Panc1 (cell line): ENCODE measurements at regions not wholly inside any gene's neighbourhood (a gene's known extent, or its start where the extent isn't known, plus 50 kb on each side); places are given as distances from the start of the nearest gene placed in this dataset.

ENCODE experiments used
- ATAC-seq: fragments of 200-7000 bp; cut with Tn5 transposase; 2 replicates; pipeline ENCODE4 v1.9.1; 2020; ENCODE audit warnings: mild to moderate bottlenecking, moderate library complexity
- BruUV-seq: library from RNA; stranded (reverse); fragments of 400-500 nt; replicated peaks from 2 replicates; lab custom pipeline; 2021; lab: Mats Ljungman, UMichigan
- CTCF ChIA-PET: fragments of 300-600 bp; sonication (Branson Sonifier 250); formaldehyde crosslinking; loops from one replicate; lab custom pipeline; 2022; ENCODE audit warnings: antibody characterized with exemption; lab: Charles Lee
- POLR2A ChIA-PET: fragments of 300-600 bp; sonication (Branson Sonifier 250); formaldehyde crosslinking; loops from one replicate; lab custom pipeline; 2022; ENCODE audit warnings: antibody characterized with exemption; lab: Charles Lee
- DNase-seq: peaks from one replicate; pipeline ENCODE4 v3.0.0-alpha.2; 2010; ENCODE audit warnings: low read depth, low spot score
- H3K27ac ChIP-seq: 2 replicates; pipeline ENCODE4 v1.5.1; 2011; ENCODE audit warnings: mild to moderate bottlenecking, low read length, inconsistent platforms
- H3K27me3 ChIP-seq: fragments of 200-500 bp; sonication (Bioruptor generic); 2 replicates; pipeline ENCODE4 v1.6.0; 2014; ENCODE audit warnings: low read length, inconsistent platforms; ENCODE audit not compliant: control insufficient read depth, insufficient read depth
- H3K36me3 ChIP-seq: fragments of 200-500 bp; sonication (Bioruptor generic); 2 replicates; pipeline ENCODE4 v1.5.1; 2014; ENCODE audit warnings: inconsistent platforms, mild to moderate bottlenecking, low read length, moderate library complexity; ENCODE audit not compliant: control insufficient read depth, insufficient read depth
- H3K4me1 ChIP-seq: 2 replicates; pipeline ENCODE4 v1.5.1; 2011; ENCODE audit warnings: inconsistent platforms, mild to moderate bottlenecking, low read length, moderate library complexity; ENCODE audit not compliant: control insufficient read depth, insufficient read depth
- H3K4me3 ChIP-seq, 2 experiments: 2 replicates each; pipeline ENCODE4 v1.5.1; 2011 to 2012; ENCODE audit warnings: low read depth in 2 of 2, low read length in 2 of 2, mild to moderate bottlenecking in 2 of 2, inconsistent platforms in 1 of 2, moderate library complexity in 1 of 2
- H3K9me3 ChIP-seq: fragments of 200-500 bp; sonication (Bioruptor generic); 2 replicates; pipeline ENCODE4 v1.5.1; 2014; ENCODE audit warnings: low read depth, mild to moderate bottlenecking, inconsistent platforms, low read length, moderate library complexity; ENCODE audit not compliant: control insufficient read depth, insufficient read depth
- POLR2AphosphoS5 ChIP-seq: IDR thresholded peaks from 2 replicates; pipeline ENCODE4 v1.6.1; 2012; ENCODE audit warnings: mild to moderate bottlenecking, low read depth, low read length, moderate library complexity
- REST ChIP-seq, 2 experiments: IDR thresholded peaks; 2 replicates each; pipeline ENCODE4 v1.6.1; 2011 to 2012; ENCODE audit warnings: low read depth in 2 of 2, control low read depth in 1 of 2, low read length in 1 of 2, mild to moderate bottlenecking in 1 of 2, moderate library complexity in 1 of 2; ENCODE audit not compliant: insufficient read depth in 1 of 2
- SIN3A ChIP-seq: IDR thresholded peaks from 2 replicates; pipeline ENCODE4 v1.6.1; 2012; ENCODE audit warnings: low read depth, mild to moderate bottlenecking, low read length, moderate library complexity, borderline replicate concordance; ENCODE audit not compliant: insufficient read depth
- TCF7L2 ChIP-seq: IDR thresholded peaks from 2 replicates; pipeline ENCODE4 v1.6.1; 2011; ENCODE audit warnings: mild to moderate bottlenecking, low read depth, low read length, inconsistent platforms
- in situ Hi-C: cut with HindIII; loops from 2 replicates; pipeline ENCODE4 v1.10.0; 2016; ENCODE audit warnings: low sequenced_read_pairs, low pct_unique_long_range_greater_than_20kb
- intact Hi-C: fragments of 100-400 bp; cut with micrococcal nuclease; formaldehyde crosslinking; loops from one replicate; pipeline ENCODE4 v1.10.0; 2022; ENCODE audit not compliant: unreplicated experiment
- TF ChIP-seq, protein P1 (sequence below): fragments of 450-650 bp; IDR thresholded peaks from 2 replicates; pipeline ENCODE4 v1.5.1; 2017; ENCODE audit warnings: mild to moderate bottlenecking

DNA sequence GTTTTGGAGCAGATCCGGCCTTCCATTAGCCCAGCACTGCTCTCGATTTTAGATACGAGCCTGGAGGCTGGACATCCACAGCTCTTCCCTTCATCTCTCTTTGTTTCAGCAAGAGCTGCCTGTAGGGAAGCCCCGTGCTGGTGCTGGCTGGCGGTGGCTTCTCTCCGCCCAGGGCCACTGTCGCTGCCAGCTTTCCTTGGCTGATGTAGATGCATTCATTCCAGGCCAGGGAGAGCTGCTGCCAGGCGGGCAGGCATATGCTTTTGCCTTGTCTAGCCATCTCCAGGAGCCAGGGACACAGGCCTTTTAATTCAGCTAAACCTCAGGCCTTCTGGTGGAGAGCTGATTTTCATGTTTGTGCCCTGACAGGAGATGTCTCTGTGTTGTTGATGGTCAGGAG is 409.3 kb upstream of the CLINT1 start:
- BruUV-seq: no TSS peak
- intact Hi-C loops: no loop called here
- ChIA-PET POLR2A (no interaction called here), CTCF (no interaction called here)
- no peaks in the 10 kb centered on the region for H3K27me3 ChIP-seq
- TF ChIP-seq TCF7L2: no peak
- TF ChIP-seq, protein P1, sequence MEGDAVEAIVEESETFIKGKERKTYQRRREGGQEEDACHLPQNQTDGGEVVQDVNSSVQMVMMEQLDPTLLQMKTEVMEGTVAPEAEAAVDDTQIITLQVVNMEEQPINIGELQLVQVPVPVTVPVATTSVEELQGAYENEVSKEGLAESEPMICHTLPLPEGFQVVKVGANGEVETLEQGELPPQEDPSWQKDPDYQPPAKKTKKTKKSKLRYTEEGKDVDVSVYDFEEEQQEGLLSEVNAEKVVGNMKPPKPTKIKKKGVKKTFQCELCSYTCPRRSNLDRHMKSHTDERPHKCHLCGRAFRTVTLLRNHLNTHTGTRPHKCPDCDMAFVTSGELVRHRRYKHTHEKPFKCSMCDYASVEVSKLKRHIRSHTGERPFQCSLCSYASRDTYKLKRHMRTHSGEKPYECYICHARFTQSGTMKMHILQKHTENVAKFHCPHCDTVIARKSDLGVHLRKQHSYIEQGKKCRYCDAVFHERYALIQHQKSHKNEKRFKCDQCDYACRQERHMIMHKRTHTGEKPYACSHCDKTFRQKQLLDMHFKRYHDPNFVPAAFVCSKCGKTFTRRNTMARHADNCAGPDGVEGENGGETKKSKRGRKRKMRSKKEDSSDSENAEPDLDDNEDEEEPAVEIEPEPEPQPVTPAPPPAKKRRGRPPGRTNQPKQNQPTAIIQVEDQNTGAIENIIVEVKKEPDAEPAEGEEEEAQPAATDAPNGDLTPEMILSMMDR: no peak
- no peak for TF ChIP-seq POLR2AphosphoS5
- TF ChIP-seq SIN3A: no peak
- no peak for TF ChIP-seq REST (IDR thresholded peaks at IDR 0.05; ENCODE audit: insufficient read depth in 1 of 2, low read depth in 2 of 2, low read length in 1 of 2)
- H3K4me1 ChIP-seq: no peaks in the 10 kb centered on the region
- no peak for ATAC-seq
- H3K4me3 ChIP-seq: no peak overlapping the region
- no peaks in the 10 kb centered on the region for H3K36me3 ChIP-seq
- H3K27ac ChIP-seq: no peak overlapping the region
- in situ Hi-C loops: no loop called here
- no peaks in the 10 kb centered on the region for H3K9me3 ChIP-seq
- DNase-seq: no peak

DNA sequence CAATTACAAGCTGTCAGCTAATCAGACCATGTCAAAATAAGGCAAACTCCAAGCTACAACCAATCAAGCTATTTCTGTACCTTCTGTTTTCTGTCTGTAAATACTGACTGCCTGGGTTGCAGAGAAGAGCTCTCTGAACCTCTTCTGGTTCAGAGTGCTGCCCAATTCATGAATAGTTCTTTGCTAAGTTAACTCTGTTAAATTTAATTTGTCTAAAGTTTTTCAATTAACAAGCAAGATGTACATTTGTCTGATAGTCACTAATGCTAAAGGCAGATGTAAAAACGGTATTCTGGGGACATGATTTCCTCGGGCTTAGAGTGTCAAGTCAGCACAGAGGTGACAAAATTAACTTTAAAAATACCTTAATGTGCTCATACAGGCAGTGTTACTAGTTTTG is 408.3 kb upstream of the CLINT1 start:
- no peaks in the 10 kb centered on the region for H3K9me3 ChIP-seq

More for the DNA sequence above, 408.3 kb upstream of the CLINT1 start:
- in situ Hi-C loops: no loop called here
- Histone ChIP-seq H3K4me3 (no peak overlapping the region), H3K27me3 (no peaks in the 10 kb centered on the region), H3K36me3 (no peaks in the 10 kb centered on the region), H3K4me1 (no peaks in the 10 kb centered on the region), H3K27ac (no peak overlapping the region)
- intact Hi-C loops: no loop called here
- ChIA-PET CTCF (no interaction called here), POLR2A (no interaction called here)
- DNase-seq (no peak), ATAC-seq (no peak)
- TF ChIP-seq SIN3A (no peak), REST (IDR thresholded peaks at IDR 0.05; ENCODE audit: insufficient read depth in 1 of 2, low read depth in 2 of 2, low read length in 1 of 2) (no peak), TCF7L2 (no peak), POLR2AphosphoS5 (no peak)
- TF ChIP-seq, protein P1: no peak
- BruUV-seq: no TSS peak
